Iris pigment epithelial cell (primary cell): ENCODE measurements at regions not wholly inside any gene's neighbourhood (a gene's known extent, or its start where the extent isn't known, plus 50 kb on each side); places are given as distances from the start of the nearest gene placed in this dataset.
"Not testable (repeated sequence)": the region's sequence is repeated elsewhere in the genome, so short reads cannot be mapped to it uniquely, and the experiment has no call there.

Source experiments
- DNase-seq: peaks from one replicate; pipeline ENCODE4 v3.0.0-alpha.2; 2011; ENCODE audit warnings: low read depth

DNA sequence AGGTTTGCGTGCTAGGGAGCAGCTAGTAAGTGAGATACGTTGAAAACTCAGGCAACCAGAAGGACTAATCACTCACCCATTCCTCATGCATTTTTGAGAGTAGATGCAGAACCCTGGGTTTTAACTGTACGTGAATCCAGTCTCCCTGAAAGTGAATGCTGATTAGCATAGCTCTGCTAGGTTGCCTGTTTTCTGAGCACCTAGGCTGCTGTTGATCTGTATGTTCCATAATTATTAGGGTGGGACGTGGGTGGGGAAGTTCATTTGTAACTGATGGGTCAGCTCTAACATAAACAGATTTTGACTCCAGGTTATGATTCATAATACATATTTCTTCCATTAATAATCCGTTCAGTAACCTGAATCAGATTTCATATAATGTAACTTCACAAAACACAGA, 379.0 kb upstream of the FANCL start:
- DNase-seq: peak; percentile 73

DNA sequence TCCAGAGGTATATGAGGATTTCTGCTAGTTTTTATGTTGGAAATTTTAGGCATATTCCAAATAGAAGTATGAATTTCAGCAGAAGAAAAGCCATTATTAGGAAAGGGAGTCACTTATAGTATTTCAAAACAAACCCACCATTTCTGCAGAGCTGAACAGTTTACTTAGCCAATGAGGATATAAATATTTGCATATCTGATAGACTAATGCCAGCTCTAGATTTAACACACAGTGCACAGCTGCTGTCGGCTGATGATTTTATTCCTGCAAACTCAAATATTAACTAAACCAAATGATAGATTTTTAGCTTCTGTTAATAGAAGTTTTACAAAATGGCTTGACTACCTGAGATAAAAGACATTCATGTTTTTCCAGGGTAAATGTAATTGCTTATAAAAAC, 375.8 kb upstream of the FANCL start:
- DNase-seq: no peak

DNA sequence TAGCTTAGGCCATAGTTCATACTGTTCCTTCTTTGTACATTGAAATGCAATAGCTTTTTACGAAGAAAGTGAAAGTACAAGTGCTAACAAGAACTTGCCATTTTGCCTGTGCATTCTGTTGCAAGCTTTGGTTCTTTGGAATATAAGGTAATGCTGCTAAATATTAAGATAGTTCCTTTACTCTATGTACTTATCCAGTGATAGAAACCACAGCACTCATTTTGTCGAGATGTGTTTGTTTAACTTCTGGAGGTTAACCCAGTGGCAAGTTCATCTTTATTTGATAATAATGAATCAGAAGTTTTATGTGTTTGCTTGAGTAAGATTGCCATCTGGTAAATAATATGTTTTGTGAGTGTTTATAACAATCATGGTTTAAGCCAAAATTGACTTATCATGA, 373.1 kb upstream of the FANCL start:
- no peak for DNase-seq

DNA sequence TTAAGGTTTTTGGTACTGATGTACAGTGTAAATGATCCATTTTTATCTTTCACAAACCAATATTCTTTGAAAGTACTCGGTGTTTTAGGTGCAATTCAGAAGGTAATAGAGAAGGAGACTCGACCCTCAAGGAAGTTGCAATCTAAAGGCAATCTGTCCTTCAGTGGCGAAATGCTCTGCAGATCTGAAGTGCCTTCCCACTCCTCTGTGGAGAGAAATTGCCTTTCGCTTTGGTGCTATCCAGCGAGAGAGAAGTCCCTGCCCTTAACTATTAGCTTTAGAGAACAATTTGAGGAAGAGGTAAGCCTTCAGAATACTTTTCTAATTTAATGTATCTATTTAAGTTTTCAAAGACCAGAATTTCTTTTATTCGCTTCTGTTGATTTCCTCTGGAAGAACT, 371.8 kb upstream of the FANCL start:
- DNase-seq: no peak

DNA sequence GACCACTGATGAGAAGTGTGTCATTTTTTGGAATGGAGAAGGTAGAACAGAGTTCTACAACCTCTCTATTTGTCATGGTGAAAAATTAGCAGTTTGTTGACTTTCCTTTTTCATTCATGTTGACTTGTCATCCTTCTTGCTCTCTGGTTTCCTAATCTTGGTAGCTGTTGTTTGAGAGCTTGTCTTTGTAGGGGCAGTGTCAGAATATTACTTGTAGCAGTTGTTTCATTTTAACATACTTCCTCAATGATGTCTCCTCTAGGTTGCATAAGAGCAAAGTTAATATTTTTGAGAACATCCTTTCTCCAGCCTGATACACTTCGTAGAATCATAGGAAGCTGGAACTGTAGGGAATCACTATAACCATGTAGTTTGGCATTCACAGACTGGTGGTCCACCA, 368.2 kb upstream of the FANCL start:
- DNase-seq: no peak

DNA sequence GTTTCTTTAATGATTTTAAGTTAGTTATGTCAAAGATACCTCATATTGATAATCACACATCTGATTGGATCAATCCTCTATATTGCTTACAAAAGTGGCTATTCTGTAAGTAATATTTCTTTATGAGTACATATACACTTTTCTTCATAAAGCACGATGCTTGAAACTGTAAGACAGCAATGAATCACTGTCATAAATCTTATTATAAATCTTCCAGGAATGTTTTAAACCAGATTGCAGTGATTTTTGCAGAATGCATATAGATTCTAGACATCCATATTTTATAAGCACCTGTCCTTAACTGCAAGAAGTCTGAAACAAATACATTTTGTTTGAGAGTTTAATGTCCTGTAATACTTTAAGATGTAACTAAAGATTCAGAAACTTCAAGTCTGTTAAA, 367.0 kb upstream of the FANCL start:
- DNase-seq: no peak

DNA sequence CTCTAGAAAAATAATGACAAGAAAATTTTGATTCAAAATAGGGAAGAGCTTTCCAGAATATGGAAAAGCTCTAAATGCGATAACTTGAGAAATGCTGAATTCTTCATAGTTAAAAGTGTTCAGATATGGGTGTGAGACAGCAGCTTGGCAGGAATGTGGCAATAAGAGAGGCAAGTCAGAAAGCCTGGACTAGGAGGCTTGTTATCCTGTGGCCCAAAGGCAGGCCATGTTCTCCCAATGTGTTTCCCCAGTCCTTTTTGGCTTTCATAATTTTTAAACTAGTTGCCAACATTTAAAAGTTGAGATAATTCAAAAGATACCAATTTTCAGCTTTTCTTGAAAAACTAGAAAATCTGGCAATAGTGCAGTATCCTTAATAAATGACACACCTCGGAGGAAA, 366.3 kb upstream of the FANCL start:
- DNase-seq: no peak

DNA sequence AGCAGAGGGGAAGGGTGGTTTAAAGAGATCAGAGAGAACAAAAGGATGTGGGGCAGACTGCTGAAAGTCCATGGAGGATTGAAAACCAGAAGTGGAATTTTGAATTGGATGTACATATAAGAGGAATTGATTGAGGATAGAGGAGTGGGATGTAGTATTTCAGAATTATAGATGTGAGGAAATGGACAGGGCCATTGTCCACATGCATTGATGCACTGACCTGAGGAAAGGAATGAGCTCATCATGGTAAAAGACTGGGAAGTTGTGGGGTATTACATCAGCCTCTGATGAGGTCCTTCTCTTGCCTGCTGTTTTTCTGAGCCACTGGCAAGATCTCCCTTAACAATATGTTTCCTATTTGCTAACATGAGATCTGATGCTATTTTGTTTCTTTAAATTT, 365.7 kb upstream of the FANCL start:
- DNase-seq: no peak

DNA sequence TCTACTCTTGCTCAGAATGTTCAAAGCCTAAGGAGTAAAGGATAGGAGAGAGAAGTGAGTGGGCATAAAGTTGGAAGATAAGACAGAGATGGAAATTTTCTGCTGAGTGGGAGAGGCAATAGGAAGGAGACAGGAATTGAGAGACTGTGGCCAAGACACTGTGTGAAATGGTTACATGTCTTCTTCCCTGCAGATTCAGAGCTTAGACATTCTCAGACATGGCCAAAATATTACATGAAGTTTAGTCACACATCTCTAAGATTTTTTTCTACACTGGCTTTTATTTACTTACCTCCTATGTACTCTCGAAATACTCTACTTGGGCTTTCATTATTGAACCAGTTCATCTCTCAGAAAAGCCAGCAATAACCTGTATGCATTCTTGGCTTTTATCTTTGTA, 363.0 kb upstream of the FANCL start:
- no peak for DNase-seq

DNA sequence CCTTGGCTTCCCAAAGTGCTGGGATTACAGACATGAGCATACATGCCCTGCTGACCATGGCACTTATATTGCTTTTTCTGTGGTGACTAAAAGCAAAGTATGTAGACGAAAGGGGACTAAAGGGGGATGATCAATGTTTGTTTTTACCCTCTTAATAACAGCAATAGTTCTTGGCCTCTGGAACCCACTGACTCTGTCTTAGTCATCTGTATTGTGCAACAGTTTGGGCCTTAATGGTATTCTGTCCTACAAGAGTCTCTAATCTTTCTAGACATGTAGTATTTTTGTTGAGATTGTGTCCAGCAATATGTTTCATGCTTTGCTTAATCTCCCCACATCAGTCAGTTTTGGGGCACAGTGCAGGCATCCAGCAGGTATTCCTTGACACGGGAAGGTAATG, 359.9 kb upstream of the FANCL start:
- DNase-seq: peak; percentile 56

DNA sequence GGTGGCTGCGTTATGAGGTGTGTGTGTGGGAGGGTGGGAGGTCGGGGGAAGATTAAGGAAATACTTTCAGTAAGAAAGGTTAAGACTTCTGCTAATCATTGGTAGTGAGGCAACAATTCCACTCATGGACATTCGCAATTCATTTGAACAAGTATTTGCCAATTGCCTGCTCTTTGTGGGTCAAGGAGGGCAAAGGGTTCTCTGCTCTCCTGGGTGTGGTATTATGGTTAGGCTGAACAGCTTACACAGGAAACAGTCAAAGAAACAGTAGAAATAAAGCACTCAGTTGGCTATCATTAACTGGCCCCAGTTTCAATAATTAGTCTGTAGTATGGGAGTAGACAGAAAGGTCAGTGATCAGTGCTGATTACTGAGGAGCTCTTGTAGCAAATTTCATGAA, 357.0 kb upstream of the FANCL start:
- no peak for DNase-seq

DNA sequence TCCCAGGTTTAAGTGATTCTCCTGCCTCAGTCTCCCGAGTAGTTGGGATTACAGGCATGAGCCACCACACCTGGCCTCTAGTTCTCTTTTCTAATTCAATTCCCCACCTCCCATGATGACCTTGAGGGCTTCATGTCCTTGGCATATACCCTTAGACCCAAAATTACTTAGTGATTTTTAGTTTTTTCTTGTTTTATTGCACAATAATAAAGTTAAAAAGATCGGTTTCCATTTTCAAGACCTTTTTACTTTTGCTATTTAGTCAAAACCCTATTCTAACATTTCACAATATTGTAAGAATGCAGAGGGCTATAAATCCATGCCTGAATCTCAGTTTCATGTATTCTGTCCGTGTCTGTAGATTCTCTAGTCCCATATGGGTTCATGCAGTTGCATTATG, 354.6 kb upstream of the FANCL start:
- DNase-seq: no peak

DNA sequence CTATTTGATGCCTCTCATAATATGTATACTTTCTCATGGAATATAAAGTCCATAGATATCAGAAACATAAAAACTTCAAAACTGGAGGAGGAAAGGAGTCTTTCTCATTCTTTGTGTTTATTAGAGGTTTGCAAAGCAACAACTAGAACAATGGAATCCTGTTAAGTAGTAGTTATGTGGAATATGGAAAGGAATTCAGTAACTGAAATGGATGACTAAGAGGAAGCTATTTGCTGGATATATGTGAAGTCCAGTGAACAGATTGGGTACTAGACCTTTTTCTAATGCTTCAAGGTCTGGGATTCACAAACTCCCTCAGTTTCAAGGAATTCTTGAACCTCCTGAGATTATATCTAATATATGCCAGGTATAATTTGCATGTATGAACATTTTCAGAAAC, 353.6 kb upstream of the FANCL start:
- DNase-seq: peak; percentile 21

DNA sequence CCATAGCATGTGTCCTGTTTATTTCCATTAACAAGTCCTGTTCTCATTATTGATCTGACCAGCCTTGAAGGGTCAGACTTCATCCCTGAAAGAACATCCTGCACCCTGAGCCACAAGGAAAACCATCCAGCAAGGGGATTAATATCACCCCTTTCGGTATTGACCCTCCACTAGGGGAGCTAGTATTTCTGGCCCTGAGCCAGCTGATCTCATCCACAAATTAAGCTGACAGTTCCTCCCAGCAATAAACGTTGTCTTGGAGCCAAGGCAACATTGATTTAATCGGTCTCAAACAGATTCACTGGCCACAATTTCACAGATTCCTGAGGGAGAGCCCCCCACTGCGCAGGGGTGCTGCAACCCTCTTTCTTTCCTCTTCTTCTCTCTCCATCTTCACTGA, 353.1 kb upstream of the FANCL start:
- no peak for DNase-seq

DNA sequence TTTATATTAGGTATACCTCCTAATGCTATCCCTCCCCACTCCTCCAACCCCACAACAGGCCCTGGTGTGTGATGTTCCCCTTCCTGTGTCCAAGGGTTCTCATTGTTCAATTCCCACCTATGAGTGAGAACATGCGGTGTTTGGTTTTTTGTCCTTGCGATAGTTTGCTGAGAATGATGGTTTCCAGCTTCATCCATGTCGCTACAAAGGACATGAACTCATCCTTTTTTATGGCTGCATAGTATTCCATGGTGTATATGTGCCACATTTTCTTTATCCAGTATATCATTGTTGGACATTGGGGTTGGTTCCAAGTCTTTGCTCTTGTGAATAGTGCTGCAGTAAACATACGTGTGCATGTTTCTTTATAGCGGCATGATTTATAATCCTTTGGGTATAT, 345.1 kb upstream of the FANCL start:
- DNase-seq: not testable (repeated sequence)

DNA sequence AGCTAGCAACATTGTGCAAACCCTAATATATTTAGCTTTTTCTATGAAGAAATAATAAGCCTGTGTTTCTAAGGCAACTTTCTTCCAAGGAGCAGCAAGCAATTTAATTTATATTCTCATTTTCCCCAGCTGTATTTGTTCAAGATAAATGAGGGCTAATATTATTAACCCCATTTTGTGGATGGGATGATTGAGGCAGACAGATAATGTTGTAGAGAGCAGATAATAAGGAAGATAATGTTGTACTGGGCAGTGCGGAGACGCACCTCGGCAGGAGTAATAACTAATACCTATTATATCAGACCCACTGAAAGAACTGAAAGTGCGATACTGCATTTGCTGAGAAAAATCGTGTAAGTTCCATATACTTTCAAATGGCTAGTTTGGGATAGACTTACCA, 344.1 kb upstream of the FANCL start:
- no peak for DNase-seq

DNA sequence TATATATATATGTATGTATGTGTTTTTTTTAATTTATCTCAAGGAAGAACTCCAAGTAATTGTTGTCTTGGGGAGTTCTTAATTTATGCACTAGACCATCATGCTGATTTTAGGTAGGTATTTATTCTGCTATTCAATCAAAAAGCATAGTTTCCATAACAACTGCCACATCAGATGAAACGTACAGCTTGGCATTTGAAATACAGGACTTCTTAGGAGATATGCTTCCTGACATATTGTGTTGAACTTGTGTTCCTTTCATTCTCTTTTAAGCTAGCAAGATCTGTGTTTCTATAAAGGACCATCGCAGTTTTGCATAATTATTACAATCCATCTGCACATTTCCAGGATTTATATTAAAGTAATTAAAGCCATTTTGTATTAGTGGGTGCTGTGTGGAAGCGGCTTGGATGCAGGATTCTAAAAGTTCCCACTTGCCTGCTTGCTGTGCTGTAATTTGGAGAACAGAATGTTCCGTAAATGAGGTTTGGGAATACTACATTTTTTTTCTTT, 343.5 kb upstream of the FANCL start:
- DNase-seq: no peak

DNA sequence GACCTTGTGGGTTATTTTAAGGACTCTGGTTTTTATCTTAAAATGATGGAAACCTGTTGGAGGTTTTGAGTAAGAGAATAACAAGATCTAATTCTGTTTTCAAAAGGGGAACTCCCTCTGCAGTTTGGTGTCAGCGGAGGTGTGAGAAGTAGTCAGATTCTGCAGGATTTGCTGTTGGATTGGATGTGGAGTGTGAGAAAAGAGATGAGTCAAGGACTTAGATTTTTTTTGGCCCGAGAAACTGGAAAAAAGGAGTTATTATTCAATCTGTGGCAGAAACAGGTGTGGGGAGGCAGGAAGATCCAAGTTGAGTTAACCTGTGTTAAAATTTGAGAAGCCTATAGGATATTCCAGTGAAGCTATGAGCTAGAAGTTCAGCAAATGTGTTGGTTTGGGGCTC, 337.2 kb upstream of the FANCL start:
- DNase-seq: no peak

DNA sequence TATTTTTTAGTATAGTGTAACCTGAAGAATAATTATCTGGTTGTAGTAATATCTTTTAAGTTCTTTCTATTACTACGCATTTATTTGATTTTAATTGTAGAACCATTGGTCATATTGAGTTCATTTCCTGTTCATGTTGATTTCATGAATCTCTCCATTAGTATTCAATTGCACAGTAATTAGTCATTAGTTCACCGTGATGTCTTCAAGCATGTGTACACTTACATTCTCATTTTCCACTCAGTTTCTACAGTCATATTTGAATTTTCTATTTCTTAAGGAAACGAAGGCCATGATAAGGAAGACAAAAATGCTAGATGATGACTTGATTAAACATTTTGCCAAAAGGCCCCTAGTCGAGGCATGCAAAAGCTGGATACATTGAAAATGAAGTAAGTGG, 333.7 kb upstream of the FANCL start:
- no peak for DNase-seq

DNA sequence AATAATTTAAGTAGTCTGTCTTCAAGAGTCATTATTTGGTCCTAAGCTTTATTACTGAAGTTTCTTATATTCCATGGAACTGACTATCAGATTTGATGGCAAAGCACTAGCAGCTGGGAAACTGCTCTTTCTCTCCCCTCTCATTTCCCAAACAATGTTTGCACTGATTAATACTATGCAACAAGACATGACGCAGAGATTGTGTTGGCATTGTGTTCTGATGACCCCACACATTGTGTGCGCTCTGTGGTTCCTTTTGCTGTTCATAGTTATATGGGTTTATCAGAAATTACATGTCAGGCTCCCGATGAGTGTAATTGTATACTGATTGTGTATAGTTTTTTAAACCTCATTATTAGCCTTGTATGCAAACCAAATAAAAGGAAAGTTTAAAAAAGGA, 331.6 kb upstream of the FANCL start:
- DNase-seq: no peak

DNA sequence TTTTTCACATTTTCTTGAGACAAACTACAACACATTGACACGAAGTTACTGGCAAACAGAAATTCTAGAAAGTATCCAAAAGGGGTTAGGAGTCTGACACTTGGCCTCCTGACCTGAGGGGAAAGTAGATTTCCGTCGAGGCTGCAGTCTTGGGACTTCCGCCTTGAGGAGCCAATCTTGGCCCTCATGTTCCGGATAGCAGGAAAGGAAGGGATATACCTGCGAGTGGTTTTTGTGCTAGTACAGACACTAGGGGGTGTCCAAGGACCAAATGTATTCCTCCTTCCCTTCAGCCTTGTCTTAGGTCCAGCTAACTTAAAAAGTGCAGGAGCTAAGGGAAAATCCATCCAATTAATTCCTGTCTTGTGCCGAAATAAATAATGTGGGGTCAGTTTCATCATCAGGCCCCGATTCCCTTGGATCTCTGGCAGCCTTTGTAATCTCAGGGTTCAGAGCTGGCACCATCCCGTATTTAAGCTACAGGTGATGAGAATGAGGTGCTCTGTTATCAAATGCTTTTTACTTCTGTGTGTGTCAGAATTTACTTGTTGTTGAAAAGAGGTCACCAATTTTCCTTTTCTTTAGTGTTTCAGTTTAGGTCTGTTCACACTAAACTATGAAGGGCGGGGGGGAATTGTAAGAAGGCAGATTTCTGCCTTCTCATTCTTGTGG, 330.2 kb upstream of the FANCL start:
- DNase-seq: peak; percentile 80

DNA sequence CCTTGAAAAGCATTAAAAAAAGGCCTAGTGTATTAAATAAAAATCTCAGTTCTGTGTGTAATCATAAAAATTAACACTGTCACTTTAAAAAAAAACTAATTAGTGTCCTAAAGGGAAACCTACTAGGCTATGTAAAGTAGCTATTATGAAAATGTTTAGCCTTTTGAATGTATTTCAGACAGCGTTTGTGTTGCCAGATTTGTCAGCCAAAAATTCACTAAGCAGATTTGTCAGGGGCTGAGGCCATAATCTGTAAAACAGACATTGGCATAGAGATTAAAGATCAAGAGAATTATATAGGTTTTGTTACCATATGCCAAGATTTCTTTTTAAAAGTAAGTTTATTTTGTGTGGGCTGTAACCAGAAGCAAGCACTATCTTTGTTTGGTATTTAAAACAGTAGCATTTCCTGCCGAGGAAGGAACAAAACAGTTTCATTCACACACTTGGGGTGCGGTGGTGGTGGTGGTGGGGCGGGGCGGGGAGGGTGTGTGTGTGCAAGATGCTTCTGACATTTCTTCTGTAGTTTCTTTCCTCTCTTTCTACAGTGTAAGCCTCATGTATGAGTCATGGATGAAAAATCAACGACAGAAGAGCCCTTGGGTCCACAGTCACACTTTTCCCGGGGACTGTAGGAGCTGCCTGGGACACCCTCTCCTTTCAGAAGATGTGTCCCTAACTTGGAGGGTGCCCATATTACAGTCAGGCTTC, 328.5 kb upstream of the FANCL start:
- DNase-seq: no peak

DNA sequence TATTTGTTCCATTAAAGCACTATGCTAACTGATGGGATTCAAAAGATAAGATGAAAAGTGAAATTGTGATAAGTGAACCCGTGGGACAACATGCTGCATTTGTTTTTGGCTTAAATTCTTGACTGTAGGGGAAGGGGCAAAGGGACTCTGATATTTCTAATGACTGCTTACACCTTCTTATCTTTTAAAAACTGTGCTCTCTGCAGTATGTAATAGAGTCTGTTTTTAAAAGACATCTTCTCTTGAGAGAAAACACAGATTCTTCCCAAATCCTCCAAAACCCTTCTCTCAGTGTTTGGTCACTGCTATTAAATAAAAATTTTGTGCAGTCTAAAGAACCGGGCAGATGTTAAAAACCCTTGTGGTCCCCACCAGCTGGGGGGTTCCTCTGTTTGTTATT, 327.8 kb upstream of the FANCL start:
- no peak for DNase-seq

DNA sequence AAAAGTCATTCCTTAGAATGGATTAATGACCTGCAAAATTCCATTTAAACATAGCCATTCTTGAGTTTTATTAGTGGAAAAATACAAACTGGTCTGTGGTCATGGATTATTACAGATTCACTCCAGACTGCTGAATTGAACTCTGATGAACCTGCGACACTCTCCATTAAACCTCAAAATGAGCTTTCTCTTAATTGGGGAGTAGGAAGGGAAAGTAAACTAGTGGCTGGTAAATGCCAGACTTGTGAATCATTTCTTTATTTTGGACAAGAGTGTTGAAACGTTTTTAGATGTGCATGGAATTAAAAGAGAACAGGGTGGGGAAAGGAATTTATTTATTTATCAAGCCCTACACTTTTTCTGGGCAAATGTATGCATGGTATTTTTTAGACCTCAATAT, 321.2 kb upstream of the FANCL start:
- no peak for DNase-seq
